ENCODE measurements at regions not wholly inside any gene's neighbourhood (a gene's known extent, or its start where the extent isn't known, plus 50 kb on each side); places are given as distances from the start of the nearest gene placed in this dataset.
A peak's percentile ranks its signal among the peaks of the same experiment; 100 is the strongest.

GRCh38 chr20:50315586-50316551, 125.2 kb downstream of the CEBPB start:
- H3K9me3 ChIP-seq (ENCODE audit: control insufficient read depth, low read length, poor library complexity, severe bottlenecking), result no peaks in the 10 kb centered on the region
- peaks cover 3% of the 10 kb centered on the region for H3K4me1 Mint-ChIP-seq
- peaks cover 73% of the 10 kb centered on the region for H3K27me3 Mint-ChIP-seq
- ATAC-seq (no peak), DNase-seq (no peak)
- no peak overlapping the region for H3K27ac Mint-ChIP-seq
- no peak overlapping the region for H3K4me3 Mint-ChIP-seq
- no peaks in the 10 kb centered on the region for H3K36me3 Mint-ChIP-seq (ENCODE audit: low read depth)

- Mint-ChIP-seq H3K4me3 (no peak overlapping the region), H3K27me3 (peaks cover 75% of the 10 kb centered on the region), H3K4me1 (peaks cover 4% of the 10 kb centered on the region), H3K27ac (no peak overlapping the region), H3K36me3 (ENCODE audit: low read depth) (no peaks in the 10 kb centered on the region)
- DNase-seq (no peak), ATAC-seq (no peak)
- H3K9me3 ChIP-seq (ENCODE audit: control insufficient read depth, low read length, poor library complexity, severe bottlenecking), result no peaks in the 10 kb centered on the region
Observed at GRCh38 chr20:50317116-50317515, 126.5 kb downstream of the CEBPB start.

- H3K27ac Mint-ChIP-seq, result no peak overlapping the region
- peaks cover 5% of the 10 kb centered on the region for H3K4me1 Mint-ChIP-seq
- no peak for ATAC-seq
- no peaks in the 10 kb centered on the region for H3K9me3 ChIP-seq (ENCODE audit: control insufficient read depth, low read length, poor library complexity, severe bottlenecking)
- DNase-seq, result no peak
- peaks cover 2% of the 10 kb centered on the region for H3K36me3 Mint-ChIP-seq (ENCODE audit: low read depth)
- no peak overlapping the region for H3K4me3 Mint-ChIP-seq
- peaks cover 72% of the 10 kb centered on the region for H3K27me3 Mint-ChIP-seq
Observed at GRCh38 chr20:50317609-50318008, 127.0 kb downstream of the CEBPB start.

GRCh38 chr20:50318710-50319109, 128.1 kb downstream of the CEBPB start:
- DNase-seq (no peak), ATAC-seq (no peak)
- Mint-ChIP-seq H3K27me3 (peaks cover 68% of the 10 kb centered on the region), H3K4me1 (peaks cover 7% of the 10 kb centered on the region), H3K36me3 (ENCODE audit: low read depth) (peaks cover 3% of the 10 kb centered on the region), H3K4me3 (no peak overlapping the region), H3K27ac (no peak overlapping the region)
- no peaks in the 10 kb centered on the region for H3K9me3 ChIP-seq (ENCODE audit: control insufficient read depth, low read length, poor library complexity, severe bottlenecking)

- no peaks in the 10 kb centered on the region for H3K9me3 ChIP-seq (ENCODE audit: control insufficient read depth, low read length, poor library complexity, severe bottlenecking)
- Mint-ChIP-seq H3K27me3 (peaks cover 59% of the 10 kb centered on the region), H3K36me3 (ENCODE audit: low read depth) (peaks cover 3% of the 10 kb centered on the region), H3K4me3 (no peak overlapping the region), H3K4me1 (peaks cover 7% of the 10 kb centered on the region), H3K27ac (no peak overlapping the region)
- DNase-seq, result no peak
- ATAC-seq, result no peak
Observed at GRCh38 chr20:50320005-50320900, 129.6 kb downstream of the CEBPB start.

DNA sequence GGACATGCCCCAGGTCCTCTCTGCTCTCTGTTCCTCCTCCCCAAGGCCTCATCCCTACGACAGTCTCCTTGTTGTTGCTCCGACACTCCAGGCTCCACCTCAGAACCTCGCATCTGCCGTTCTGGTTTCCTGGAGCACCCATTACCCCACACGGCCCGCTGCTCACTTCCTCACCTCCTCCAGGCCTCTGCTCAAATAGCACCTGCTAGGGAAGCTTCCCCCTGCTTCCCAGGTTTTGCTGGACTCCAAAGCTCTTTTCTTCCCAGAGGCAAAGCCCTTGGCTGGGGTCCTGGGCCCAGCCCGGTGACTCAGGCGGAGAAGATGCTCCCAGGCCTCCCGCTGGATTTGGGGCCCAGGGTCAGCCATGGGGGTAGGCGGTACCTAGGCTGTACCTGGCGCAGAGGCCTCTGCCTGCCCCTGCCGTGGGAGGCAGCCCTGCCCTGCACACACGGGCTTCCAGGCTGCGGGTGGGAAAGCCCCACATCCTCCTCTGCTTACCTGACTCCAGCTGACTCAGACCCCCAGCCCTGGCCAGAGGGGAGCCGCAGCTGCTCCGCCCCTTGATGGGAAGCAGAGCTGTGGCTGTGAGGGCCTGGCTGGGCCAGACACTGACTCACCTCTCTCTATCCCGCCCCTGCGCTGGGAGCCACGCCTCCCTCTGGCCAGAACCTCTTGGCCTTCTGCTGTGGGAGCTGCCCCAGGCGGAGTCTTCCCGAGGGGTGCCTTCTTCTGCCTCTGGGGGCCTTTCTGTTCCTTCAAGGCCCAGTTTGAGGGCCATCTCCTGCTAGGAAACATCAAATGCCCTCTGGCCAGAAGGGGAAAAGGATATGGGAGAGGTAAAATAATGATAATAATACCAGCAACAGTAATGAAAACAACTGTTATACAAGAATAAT, 130.5 kb downstream of the CEBPB start:
- Mint-ChIP-seq H3K27ac (no peak overlapping the region), H3K4me3 (peak overlapping the region; percentile 12), H3K27me3 (peaks cover 51% of the 10 kb centered on the region), H3K4me1 (peaks cover 7% of the 10 kb centered on the region), H3K36me3 (ENCODE audit: low read depth) (peaks cover 3% of the 10 kb centered on the region)
- ATAC-seq, result no peak
- H3K9me3 ChIP-seq (ENCODE audit: control insufficient read depth, low read length, poor library complexity, severe bottlenecking), result no peaks in the 10 kb centered on the region
- DNase-seq, result no peak

DNA sequence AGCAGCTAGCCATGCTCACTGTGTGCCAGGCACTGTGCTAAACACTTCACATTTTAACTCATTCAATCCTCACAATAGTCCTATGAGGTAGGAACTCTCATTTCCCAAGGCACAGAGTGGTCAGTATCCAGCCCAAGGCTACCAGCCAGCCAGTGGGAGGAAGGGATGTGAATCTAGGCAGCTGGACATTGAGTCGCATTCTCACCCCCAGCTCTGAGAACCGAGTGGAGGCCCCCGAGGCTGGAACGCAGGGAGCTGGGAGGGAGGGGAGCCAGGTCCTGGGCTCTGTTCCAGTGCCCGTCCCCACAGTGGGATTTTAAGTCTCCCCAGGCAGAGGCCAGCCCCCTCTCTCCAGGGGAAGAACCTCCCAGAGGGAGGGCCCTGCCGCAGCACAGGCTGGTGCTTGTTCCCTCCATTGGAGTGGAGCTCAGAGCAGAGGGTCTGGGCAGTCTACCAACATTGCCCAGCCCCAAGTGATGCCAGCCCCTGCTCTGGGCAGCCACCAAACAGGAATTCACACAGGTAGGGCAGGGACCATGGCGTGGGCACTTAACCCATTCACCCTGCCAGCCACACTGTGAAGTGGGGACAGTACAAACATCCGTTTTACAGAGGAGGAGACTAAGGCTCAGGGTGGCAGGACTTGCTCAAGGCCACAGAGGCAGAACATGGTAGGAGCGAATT, 131.3 kb downstream of the CEBPB start:
- DNase-seq (no peak), ATAC-seq (no peak)
- Mint-ChIP-seq H3K4me1 (peaks cover 7% of the 10 kb centered on the region), H3K36me3 (ENCODE audit: low read depth) (peaks cover 3% of the 10 kb centered on the region), H3K27me3 (peaks cover 44% of the 10 kb centered on the region), H3K27ac (no peak overlapping the region), H3K4me3 (no peak overlapping the region)
- no peaks in the 10 kb centered on the region for H3K9me3 ChIP-seq (ENCODE audit: control insufficient read depth, low read length, poor library complexity, severe bottlenecking)

DNA sequence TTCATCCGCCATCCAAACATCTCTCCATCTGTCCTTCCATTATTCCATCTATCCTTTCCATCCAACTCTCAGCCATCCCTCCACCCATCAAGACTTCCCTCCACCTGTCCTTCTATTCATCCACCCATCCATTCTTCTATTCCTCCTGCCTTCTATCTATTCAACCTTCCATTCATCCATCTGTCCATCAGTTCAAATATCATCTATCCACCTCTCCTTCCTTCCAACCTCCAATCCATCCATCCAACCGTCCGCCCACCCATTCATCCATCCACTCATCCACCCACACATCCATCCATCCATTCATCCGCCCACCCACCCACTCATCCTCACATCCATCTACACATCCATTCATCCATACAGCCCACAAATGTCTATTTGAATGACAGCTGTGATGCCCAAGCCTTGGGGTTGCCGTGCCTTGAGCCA, 132.1 kb downstream of the CEBPB start:
- no peak for ATAC-seq
- H3K27ac Mint-ChIP-seq, result no peak overlapping the region
- peaks cover 3% of the 10 kb centered on the region for H3K36me3 Mint-ChIP-seq (ENCODE audit: low read depth)
- DNase-seq, result no peak
- H3K4me3 Mint-ChIP-seq, result no peak overlapping the region
- peaks cover 7% of the 10 kb centered on the region for H3K4me1 Mint-ChIP-seq
- H3K9me3 ChIP-seq (ENCODE audit: control insufficient read depth, low read length, poor library complexity, severe bottlenecking), result no peaks in the 10 kb centered on the region
- peaks cover 37% of the 10 kb centered on the region for H3K27me3 Mint-ChIP-seq

- Mint-ChIP-seq H3K4me1 (peaks cover 7% of the 10 kb centered on the region), H3K4me3 (no peak overlapping the region), H3K27ac (no peak overlapping the region), H3K36me3 (ENCODE audit: low read depth) (peaks cover 3% of the 10 kb centered on the region), H3K27me3 (peaks cover 32% of the 10 kb centered on the region)
- DNase-seq (no peak), ATAC-seq (no peak)
- H3K9me3 ChIP-seq (ENCODE audit: control insufficient read depth, low read length, poor library complexity, severe bottlenecking), result no peaks in the 10 kb centered on the region
Observed at GRCh38 chr20:50323209-50323608, 132.6 kb downstream of the CEBPB start.

GRCh38 chr20:50323777-50324775, 133.4 kb downstream of the CEBPB start:
- no peaks in the 10 kb centered on the region for H3K9me3 ChIP-seq (ENCODE audit: control insufficient read depth, low read length, poor library complexity, severe bottlenecking)
- Mint-ChIP-seq H3K4me3 (no peak overlapping the region), H3K4me1 (peaks cover 7% of the 10 kb centered on the region), H3K27me3 (peaks cover 28% of the 10 kb centered on the region), H3K27ac (no peak overlapping the region), H3K36me3 (ENCODE audit: low read depth) (peaks cover 3% of the 10 kb centered on the region)
- ATAC-seq, result no peak
- DNase-seq, result no peak

DNA sequence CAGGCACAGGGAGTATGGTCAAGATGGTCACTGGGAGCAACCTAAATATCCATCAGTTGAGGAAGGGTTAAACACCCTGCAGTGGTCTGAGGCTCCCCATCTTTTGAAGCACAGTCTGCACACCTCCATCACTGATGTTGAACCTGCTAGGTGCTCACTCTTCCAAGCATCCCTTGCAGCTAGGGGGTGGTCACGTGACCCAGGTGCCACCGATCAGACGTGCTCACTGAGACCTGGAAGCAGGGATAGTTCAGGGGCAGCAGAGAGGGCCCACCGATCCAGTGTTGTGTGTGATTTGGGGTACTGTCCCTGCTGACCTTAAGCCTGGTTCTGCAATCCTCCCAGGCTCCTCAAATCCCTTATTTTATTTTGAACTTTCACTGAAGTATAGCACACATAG, 134.6 kb downstream of the CEBPB start:
- Mint-ChIP-seq H3K27me3 (peaks cover 20% of the 10 kb centered on the region), H3K36me3 (ENCODE audit: low read depth) (peaks cover 7% of the 10 kb centered on the region), H3K4me3 (no peak overlapping the region), H3K27ac (no peak overlapping the region), H3K4me1 (peaks cover 7% of the 10 kb centered on the region)
- no peaks in the 10 kb centered on the region for H3K9me3 ChIP-seq (ENCODE audit: control insufficient read depth, low read length, poor library complexity, severe bottlenecking)
- DNase-seq (no peak), ATAC-seq (no peak)
